Mesendoderm (in vitro differentiated cells): ENCODE measurements at regions not wholly inside any gene's neighbourhood (a gene's known extent, or its start where the extent isn't known, plus 50 kb on each side); places are given as distances from the start of the nearest gene placed in this dataset.
"Not testable (repeated sequence)": the region's sequence is repeated elsewhere in the genome, so short reads cannot be mapped to it uniquely, and the experiment has no call there.

Experiments
- DNase-seq: peaks from one replicate; pipeline ENCODE4 v3.0.0; 2013
- H2AK5ac ChIP-seq: 2 replicates; pipeline ENCODE4 v1.6.1; 2013; ENCODE audit warnings: low read length, inconsistent platforms
- H2BK120ac ChIP-seq: 2 replicates; pipeline ENCODE4 v1.6.1; 2013; ENCODE audit warnings: low read depth, mild to moderate bottlenecking, low read length, moderate library complexity, mixed read lengths
- H2BK15ac ChIP-seq: replicated peaks from 2 replicates; pipeline ENCODE4 v1.6.1; 2013; ENCODE audit warnings: low read depth, mild to moderate bottlenecking, moderate library complexity
- H2BK5ac ChIP-seq: 2 replicates; pipeline ENCODE4 v1.6.1; 2013; ENCODE audit warnings: low read length, inconsistent platforms
- H3K18ac ChIP-seq: 2 replicates; pipeline ENCODE4 v1.6.1; 2013; ENCODE audit warnings: mild to moderate bottlenecking, low read length, mixed read lengths
- H3K23ac ChIP-seq: one replicate; pipeline ENCODE4 v1.6.1; 2013; ENCODE audit warnings: low read length
- H3K27ac ChIP-seq: 2 replicates; pipeline ENCODE4 v1.5.1; 2013; ENCODE audit warnings: low read depth, mild to moderate bottlenecking, inconsistent platforms, low read length, moderate library complexity
- H3K27me3 ChIP-seq: 2 replicates; pipeline ENCODE4 v1.6.1; 2013; ENCODE audit warnings: low read length, control low read depth, mild to moderate bottlenecking, inconsistent platforms; ENCODE audit not compliant: insufficient read depth, poor library complexity
- H3K36me3 ChIP-seq: 2 replicates; pipeline ENCODE4 v1.6.1; 2013; ENCODE audit warnings: low read length, inconsistent platforms; ENCODE audit not compliant: control insufficient read depth, insufficient read depth
- H3K4ac ChIP-seq: one replicate; pipeline ENCODE4 v1.6.1; 2013; ENCODE audit warnings: low read depth, mild to moderate bottlenecking, low read length, moderate library complexity
- H3K4me1 ChIP-seq: 2 replicates; pipeline ENCODE4 v1.6.1; 2013; ENCODE audit warnings: low read depth, low read length, inconsistent platforms; ENCODE audit not compliant: control insufficient read depth
- H3K4me2 ChIP-seq: 2 replicates; pipeline ENCODE4 v1.6.1; 2013; ENCODE audit warnings: low read length
- H3K4me3 ChIP-seq: 2 replicates; pipeline ENCODE4 v1.5.1; 2013; ENCODE audit warnings: mild to moderate bottlenecking, low read length
- H3K56ac ChIP-seq: one replicate; pipeline ENCODE4 v1.6.1; 2013; ENCODE audit warnings: low read length
- H3K79me1 ChIP-seq: 2 replicates; pipeline ENCODE4 v1.6.1; 2013; ENCODE audit warnings: low read length, inconsistent platforms
- H3K79me2 ChIP-seq: 2 replicates; pipeline ENCODE4 v1.6.1; 2013; ENCODE audit warnings: mild to moderate bottlenecking, low read length; ENCODE audit not compliant: control insufficient read depth, insufficient read depth
- H3K9ac ChIP-seq: 2 replicates; pipeline ENCODE4 v1.6.1; 2013; ENCODE audit warnings: low read length, inconsistent platforms
- H4K5ac ChIP-seq: one replicate; pipeline ENCODE4 v1.6.1; 2013; ENCODE audit warnings: low read length
- H4K8ac ChIP-seq: one replicate; pipeline ENCODE4 v1.6.1; 2013; ENCODE audit warnings: low read depth, mild to moderate bottlenecking, control low read depth, low read length, moderate library complexity
- whole genome bisulfite sequencing: extraction: QIAGEN DNeasy Blood & Tissue Kit; methylation state at CpG from one replicate; pipeline ENCODE4 v1.1.7; 2013; ENCODE audit warnings: low lambda C conversion rate, missing lambda C conversion rate; ENCODE audit not compliant: insufficient coverage; ENCODE audit errors: extremely low coverage; 5-methylcytosine and 5-hydroxymethylcytosine counted together

DNA sequence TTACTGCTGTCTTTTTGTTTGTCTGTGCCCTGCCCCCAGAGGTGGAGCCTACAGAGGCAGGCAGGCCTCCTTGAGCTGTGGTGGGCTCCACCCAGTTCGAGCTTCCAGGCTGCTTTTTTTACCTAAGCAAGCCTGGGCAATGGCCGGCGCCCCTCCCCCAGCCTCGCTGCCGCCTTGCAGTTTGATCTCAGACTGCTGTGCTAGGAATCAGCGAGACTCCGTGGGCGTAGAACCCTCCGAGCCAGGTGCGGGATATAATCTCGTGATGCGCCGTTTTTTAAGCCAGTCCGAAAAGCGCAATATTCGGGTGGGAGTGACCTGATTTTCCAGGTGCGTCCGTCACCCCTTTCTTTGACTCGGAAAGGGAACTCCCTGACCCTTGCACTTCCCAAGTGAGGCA is 336.4 kb upstream of the CTSO start:
- not testable (repeated sequence) for H2AK5ac ChIP-seq, H2BK15ac ChIP-seq

DNA sequence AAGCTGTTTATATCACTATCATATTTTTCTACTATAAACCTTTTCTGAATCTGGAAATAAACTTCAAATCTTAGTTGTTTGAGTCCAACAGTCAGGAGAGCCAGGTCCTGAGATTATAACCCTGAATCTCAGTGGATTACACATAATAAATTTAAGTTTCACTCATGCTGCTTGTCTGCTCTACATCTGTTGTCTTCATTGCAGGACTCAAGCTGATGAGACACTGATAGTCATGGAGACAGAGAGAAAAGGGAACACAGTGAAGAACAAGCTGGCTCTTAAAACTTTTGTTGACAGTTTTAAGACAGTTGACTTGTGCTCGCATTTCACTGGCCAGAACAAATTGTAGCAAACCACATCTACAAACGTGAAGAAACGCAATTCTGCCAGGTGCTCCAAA is 327.0 kb upstream of the CTSO start:
- Histone ChIP-seq H4K8ac (no peak overlapping the region), H3K18ac (no peak overlapping the region), H3K4ac (no peak overlapping the region), H3K27me3 (no peaks in the 10 kb centered on the region), H3K36me3 (no peaks in the 10 kb centered on the region), H3K79me1 (no peaks in the 10 kb centered on the region), H3K4me1 (no peaks in the 10 kb centered on the region), H2BK15ac (no peak overlapping the region), H4K5ac (no peak overlapping the region), H3K27ac (no peak overlapping the region), H3K4me2 (no peak overlapping the region), H3K79me2 (no peaks in the 10 kb centered on the region), H2AK5ac (no peak overlapping the region), H2BK120ac (no peak overlapping the region), H3K4me3 (no peak overlapping the region), H3K56ac (no peak overlapping the region), H2BK5ac (no peak overlapping the region), H3K9ac (no peak overlapping the region), H3K23ac (no peak overlapping the region)
- DNase-seq = no peak
- no CpG with 5 or more reads among the region's 3 CpGs for WGBS

More for the DNA sequence above, 336.4 kb upstream of the CTSO start:
- not testable (repeated sequence) for H3K4me1 ChIP-seq, H3K4ac ChIP-seq, H3K79me1 ChIP-seq, H3K18ac ChIP-seq, H3K27me3 ChIP-seq, H3K36me3 ChIP-seq, H2BK5ac ChIP-seq, H2BK120ac ChIP-seq, H3K79me2 ChIP-seq, H3K56ac ChIP-seq, H4K8ac ChIP-seq, H3K9ac ChIP-seq, DNase-seq, H3K4me3 ChIP-seq, H4K5ac ChIP-seq, H3K23ac ChIP-seq, H3K4me2 ChIP-seq, H3K27ac ChIP-seq
- no CpG with 5 or more reads among the region's 19 CpGs for WGBS

DNA sequence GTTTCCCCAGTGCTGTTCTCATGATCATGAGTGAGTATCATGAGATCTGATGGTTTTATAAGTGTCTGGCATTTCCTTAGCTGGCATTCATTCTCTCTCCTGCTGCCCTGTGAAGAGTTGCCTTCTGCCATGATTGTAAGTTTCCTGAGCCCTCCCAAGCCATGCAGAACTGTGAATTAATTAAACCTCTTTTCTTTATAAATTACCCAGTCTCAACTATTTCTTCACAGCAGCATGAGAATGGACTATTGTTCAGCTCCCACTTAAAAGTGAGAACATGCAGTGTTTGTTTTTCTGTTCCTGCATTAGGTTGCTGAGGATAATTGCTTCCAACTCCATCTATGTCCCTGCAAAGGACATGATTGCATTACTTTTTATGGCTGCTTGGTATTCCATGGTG is 311.7 kb upstream of the CTSO start:
- Histone ChIP-seq H3K9ac (no peak overlapping the region), H2BK15ac (no peak overlapping the region), H3K4me3 (no peak overlapping the region), H3K18ac (no peak overlapping the region), H3K27ac (no peak overlapping the region), H3K79me2 (no peaks in the 10 kb centered on the region), H3K4ac (no peak overlapping the region), H3K4me2 (no peak overlapping the region), H2BK120ac (no peak overlapping the region), H4K8ac (no peak overlapping the region), H3K56ac (no peak overlapping the region), H3K23ac (no peak overlapping the region), H3K27me3 (no peaks in the 10 kb centered on the region), H2AK5ac (no peak overlapping the region), H3K36me3 (no peaks in the 10 kb centered on the region), H2BK5ac (no peak overlapping the region), H3K79me1 (no peaks in the 10 kb centered on the region), H4K5ac (no peak overlapping the region), H3K4me1 (no peaks in the 10 kb centered on the region)
- DNase-seq = no peak

DNA sequence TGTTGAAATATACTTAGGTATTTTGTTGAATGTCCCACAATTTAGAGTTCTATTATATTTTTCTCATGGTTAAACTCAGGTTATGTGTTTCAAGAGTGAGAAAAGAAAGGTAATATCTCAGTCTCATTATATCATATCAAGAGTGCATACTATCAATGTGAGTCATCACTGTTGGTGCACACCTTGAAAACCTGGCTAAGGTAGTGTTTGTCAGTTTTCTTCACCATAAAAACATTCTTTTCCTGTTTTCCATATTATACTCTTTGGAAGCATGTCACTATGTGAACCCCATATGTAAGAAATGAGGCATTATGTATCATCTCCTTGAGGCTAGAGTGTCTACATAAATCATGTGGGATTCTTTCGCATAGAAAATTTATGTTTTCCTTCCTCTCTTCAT is 307.6 kb upstream of the CTSO start:
- no peak overlapping the region for H3K4me3 ChIP-seq
- DNase-seq = no peak
- no peak overlapping the region for H2BK120ac ChIP-seq
- H3K79me2 ChIP-seq = no peaks in the 10 kb centered on the region
- no peak overlapping the region for H3K18ac ChIP-seq
- WGBS = no CpG with 5 or more reads among the region's 1 CpG
- H2AK5ac ChIP-seq = no peak overlapping the region
- H3K23ac ChIP-seq = no peak overlapping the region
- no peaks in the 10 kb centered on the region for H3K36me3 ChIP-seq
- H3K4me1 ChIP-seq = no peaks in the 10 kb centered on the region
- H3K9ac ChIP-seq = no peak overlapping the region
- no peak overlapping the region for H2BK15ac ChIP-seq
- H2BK5ac ChIP-seq = no peak overlapping the region
- no peaks in the 10 kb centered on the region for H3K79me1 ChIP-seq
- no peak overlapping the region for H3K56ac ChIP-seq
- H3K4ac ChIP-seq = no peak overlapping the region
- no peak overlapping the region for H3K27ac ChIP-seq
- no peaks in the 10 kb centered on the region for H3K27me3 ChIP-seq
- no peak overlapping the region for H3K4me2 ChIP-seq
- H4K5ac ChIP-seq = no peak overlapping the region
- no peak overlapping the region for H4K8ac ChIP-seq

DNA sequence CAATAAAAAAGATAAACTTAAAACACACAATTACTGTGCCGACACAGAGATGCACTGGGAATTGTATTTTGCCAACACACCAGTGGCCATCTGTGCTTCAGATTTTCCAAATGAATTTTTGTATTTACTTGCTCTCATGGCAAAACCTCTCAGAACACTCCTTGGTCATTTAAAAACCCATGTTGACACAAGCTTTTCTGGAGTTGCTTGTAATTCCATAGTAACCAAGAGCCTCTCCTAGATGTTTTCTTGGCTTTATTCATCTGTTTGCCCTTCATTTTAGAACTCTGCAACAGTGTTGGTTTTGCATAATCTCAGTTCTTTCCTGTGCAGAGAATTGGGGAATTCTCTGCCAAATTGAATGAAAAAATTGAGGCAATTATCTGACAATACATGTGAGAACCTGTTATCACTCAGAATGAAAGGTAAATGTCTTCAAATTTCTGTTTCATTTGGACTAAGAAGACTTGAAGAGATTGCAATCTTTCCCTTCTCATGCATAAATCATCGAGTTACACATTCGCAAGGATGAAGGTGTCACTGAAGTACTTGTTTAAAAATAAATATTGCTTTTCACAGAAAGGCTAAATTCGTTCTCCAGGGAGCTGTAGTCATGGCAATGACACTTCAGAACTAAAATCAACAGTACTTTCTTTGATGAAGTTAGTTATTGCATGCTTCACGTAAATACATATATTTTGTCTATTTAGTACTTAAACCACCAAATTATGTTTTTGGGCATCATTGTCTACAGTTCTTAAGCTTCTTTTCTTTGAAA is 301.8 kb upstream of the CTSO start:
- H2BK120ac ChIP-seq = no peak overlapping the region
- no peaks in the 10 kb centered on the region for H3K79me1 ChIP-seq
- H2BK15ac ChIP-seq = no peak overlapping the region
- H4K5ac ChIP-seq = no peak overlapping the region
- no peak overlapping the region for H3K9ac ChIP-seq
- H2BK5ac ChIP-seq = no peak overlapping the region
- no peak overlapping the region for H3K4me2 ChIP-seq
- no CpG with 5 or more reads among the region's 5 CpGs for WGBS
- no peak overlapping the region for H3K23ac ChIP-seq
- no peaks in the 10 kb centered on the region for H3K4me1 ChIP-seq
- no peaks in the 10 kb centered on the region for H3K27me3 ChIP-seq
- H2AK5ac ChIP-seq = no peak overlapping the region
- H3K79me2 ChIP-seq = no peaks in the 10 kb centered on the region
- H4K8ac ChIP-seq = no peak overlapping the region
- no peak overlapping the region for H3K18ac ChIP-seq
- H3K4me3 ChIP-seq = no peak overlapping the region
- no peaks in the 10 kb centered on the region for H3K36me3 ChIP-seq
- no peak for DNase-seq
- no peak overlapping the region for H3K4ac ChIP-seq
- no peak overlapping the region for H3K56ac ChIP-seq
- H3K27ac ChIP-seq = no peak overlapping the region

DNA sequence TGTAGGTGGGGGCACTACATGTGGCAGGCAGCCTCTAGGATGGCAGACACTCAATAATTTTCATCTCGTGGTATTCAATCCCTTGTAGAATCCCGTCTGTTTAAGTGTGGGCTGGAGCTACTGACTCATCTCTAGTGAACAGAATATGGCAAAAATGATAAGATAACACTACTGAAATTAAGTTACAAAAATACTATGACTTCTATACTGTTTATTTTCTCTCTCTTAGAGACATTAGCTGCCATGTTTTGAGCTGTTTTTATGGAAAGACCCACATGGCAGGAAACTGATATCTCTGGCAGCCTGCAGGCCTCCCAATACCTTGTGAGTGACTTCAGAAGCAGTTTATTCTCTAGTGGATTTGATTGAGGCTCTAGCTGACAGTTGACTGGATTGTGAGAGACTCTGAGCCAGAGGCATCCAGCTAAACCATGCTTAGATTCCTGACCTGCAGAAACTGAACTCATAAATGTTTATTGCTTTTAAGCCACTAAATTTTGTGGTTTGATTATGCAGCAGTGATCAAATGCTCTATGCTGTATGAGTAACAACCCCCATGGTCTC is 298.8 kb upstream of the CTSO start:
- Histone ChIP-seq H2BK15ac (no peak overlapping the region), H4K5ac (no peak overlapping the region), H3K4me3 (no peak overlapping the region), H2BK120ac (no peak overlapping the region), H3K56ac (no peak overlapping the region), H3K4me1 (no peaks in the 10 kb centered on the region), H3K4ac (no peak overlapping the region), H2BK5ac (no peak overlapping the region), H3K36me3 (no peaks in the 10 kb centered on the region), H3K27ac (no peak overlapping the region), H4K8ac (no peak overlapping the region), H3K23ac (no peak overlapping the region), H3K27me3 (no peaks in the 10 kb centered on the region), H3K79me2 (no peaks in the 10 kb centered on the region), H3K18ac (no peak overlapping the region), H2AK5ac (no peak overlapping the region), H3K79me1 (no peaks in the 10 kb centered on the region), H3K9ac (no peak overlapping the region), H3K4me2 (no peak overlapping the region)
- DNase-seq = no peak
- no CpG with 5 or more reads among the region's 2 CpGs for WGBS
